B cell (primary cell): ENCODE measurements at regions not wholly inside any gene's neighbourhood (a gene's known extent, or its start where the extent isn't known, plus 50 kb on each side); places are given as distances from the start of the nearest gene placed in this dataset.

Experiments
- ATAC-seq: fragments of 200-7000 bp; cut with Tn5 transposase; one replicate; pipeline ENCODE4 v1.10.0; 2021; ENCODE audit warnings: low read depth, mild to moderate bottlenecking, moderate number of reproducible peaks, moderate library complexity
- CTCF ChIA-PET: fragments of 350-600 bp; sonication (Branson Sonifier 250); formaldehyde crosslinking; loops from one replicate; lab custom pipeline; 2021; ENCODE audit warnings: antibody characterized with exemption, inconsistent platforms; lab: Charles Lee
- POLR2A ChIA-PET: fragments of 350-600 bp; sonication (Branson Sonifier 250); formaldehyde crosslinking; loops from one replicate; lab custom pipeline; 2021; ENCODE audit warnings: antibody characterized with exemption; lab: Charles Lee
- DNase-seq: peaks from one replicate; pipeline ENCODE4 v3.0.0; 2013
- H2AFZ ChIP-seq: 2 replicates; pipeline ENCODE4 v1.6.1; 2012; ENCODE audit warnings: mild to moderate bottlenecking, low read depth, low read length; ENCODE audit not compliant: insufficient read depth, poor library complexity, severe bottlenecking
- H3K27ac ChIP-seq, 2 donors: 1 replicate in 1 of 2; 2 replicates in 1 of 2; pipeline ENCODE4 v1.5.1; 2012 to 2013; ENCODE audit warnings: low read length in 2 of 2, mild to moderate bottlenecking in 2 of 2, moderate library complexity in 1 of 2
- H3K27me3 ChIP-seq, 4 experiments: fragments of 200-600 bp in 1 of 4; sonication (generic) in 1 of 4; replicated peaks in 1 of 4; 1 replicate in 2 of 4; 2 replicates in 2 of 4; pipeline versions ENCODE4 v1.6.1 to v1.7.0; 2013 to 2016; ENCODE audit warnings: low read length in 3 of 4, mild to moderate bottlenecking in 2 of 4, mixed read lengths in 1 of 4, moderate library complexity in 1 of 4; ENCODE audit not compliant: insufficient read depth in 4 of 4, control insufficient read depth in 3 of 4; ENCODE audit errors: control extremely low read depth in 1 of 4
- H3K36me3 ChIP-seq, 2 experiments: replicated peaks in 1 of 2; 1 replicate in 1 of 2; 2 replicates in 1 of 2; pipeline versions ENCODE4 v1.6.1 to v1.7.1; 2013; ENCODE audit warnings: low read length in 1 of 2; ENCODE audit not compliant: insufficient read depth in 2 of 2, control insufficient read depth in 1 of 2; ENCODE audit errors: control extremely low read depth in 1 of 2, extremely low read depth in 1 of 2
- H3K4me1 ChIP-seq, 2 donors: fragments of 200-600 bp in 1 of 2; sonication (generic) in 1 of 2; 1 replicate in 1 of 2; 2 replicates in 1 of 2; pipeline versions ENCODE4 v1.5.1 to v1.6.1; 2013 to 2017; ENCODE audit warnings: low read length in 2 of 2; ENCODE audit not compliant: control insufficient read depth in 2 of 2, insufficient read depth in 2 of 2
- H3K4me2 ChIP-seq: replicated peaks from 2 replicates; pipeline ENCODE3; 2012; ENCODE audit warnings: mild to moderate bottlenecking, low read depth, low read length; ENCODE audit not compliant: poor library complexity, severe bottlenecking
- H3K4me3 ChIP-seq, 5 experiments: fragments of 200-600 bp in 1 of 5; sonication (generic) in 1 of 5; 1 replicate in 3 of 5; 2 replicates in 2 of 5; pipeline versions ENCODE4 v1.5.1 to v1.7.0; 2011 to 2016; ENCODE audit warnings: low read length in 4 of 5, mild to moderate bottlenecking in 4 of 5, low read depth in 2 of 5, control low read depth in 1 of 5, moderate library complexity in 1 of 5; ENCODE audit not compliant: insufficient read depth in 1 of 5; ENCODE audit errors: control extremely low read depth in 1 of 5, extremely low read depth in 1 of 5
- H3K79me2 ChIP-seq: fragments of 200-600 bp; sonication (generic); one replicate; pipeline ENCODE4 v1.6.0; 2016; ENCODE audit warnings: low read length; ENCODE audit not compliant: control insufficient read depth, insufficient read depth
- H3K9ac ChIP-seq: fragments of 200-600 bp; sonication (generic); 2 replicates; pipeline ENCODE4 v1.6.1; 2017; ENCODE audit warnings: mild to moderate bottlenecking, low read length, moderate library complexity
- H3K9me3 ChIP-seq, 3 donors: one replicate each; pipeline versions ENCODE4 v1.6.1 to v1.7.1; 2013; ENCODE audit warnings: low read length in 2 of 3; ENCODE audit not compliant: control insufficient read depth in 2 of 3, insufficient read depth in 1 of 3; ENCODE audit errors: control extremely low read depth in 1 of 3
- H4K20me1 ChIP-seq: 2 replicates; pipeline ENCODE4 v1.6.0; 2012; ENCODE audit warnings: mild to moderate bottlenecking, low read length; ENCODE audit not compliant: insufficient read depth, control insufficient read depth, poor library complexity, severe bottlenecking
- H3K27ac Mint-ChIP-seq: one replicate; pipeline ENCODE4 v1.8.0; 2021; ENCODE audit warnings: mixed read lengths
- H3K27me3 Mint-ChIP-seq: one replicate; pipeline ENCODE4 v1.8.0; 2021; ENCODE audit warnings: mixed read lengths
- H3K4me1 Mint-ChIP-seq: one replicate; pipeline ENCODE4 v1.8.0; 2021; ENCODE audit warnings: mixed read lengths
- H3K4me3 Mint-ChIP-seq: one replicate; pipeline ENCODE4 v1.8.0; 2021; ENCODE audit warnings: mixed read lengths
- H3K9me3 Mint-ChIP-seq: one replicate; pipeline ENCODE4 v1.8.0; 2022; ENCODE audit warnings: mixed read lengths; ENCODE audit not compliant: insufficient read depth
- CTCF ChIP-seq: fragments of 200-600 bp; IDR thresholded peaks from one replicate; pipeline ENCODE4 v1.8.0; 2022; ENCODE audit warnings: antibody characterized with exemption, mild to moderate bottlenecking
- EZH2 ChIP-seq: IDR thresholded peaks from 2 replicates; pipeline ENCODE4 v1.6.1; 2012; ENCODE audit warnings: borderline replicate concordance, low read depth, mild to moderate bottlenecking, moderate library complexity, low read length; ENCODE audit not compliant: insufficient read depth, poor library complexity, severe bottlenecking
- WGBS: methylation state at CpG from one replicate; pipeline ENCODE4 v1.1.5; 2013; ENCODE audit warnings: missing lambda C conversion rate; ENCODE audit not compliant: insufficient coverage; 5-methylcytosine and 5-hydroxymethylcytosine counted together
- intact Hi-C: fragments of 100-400 bp; cut with micrococcal nuclease; formaldehyde crosslinking; loops from one replicate; pipeline ENCODE4 v1.10.0; 2022

DNA sequence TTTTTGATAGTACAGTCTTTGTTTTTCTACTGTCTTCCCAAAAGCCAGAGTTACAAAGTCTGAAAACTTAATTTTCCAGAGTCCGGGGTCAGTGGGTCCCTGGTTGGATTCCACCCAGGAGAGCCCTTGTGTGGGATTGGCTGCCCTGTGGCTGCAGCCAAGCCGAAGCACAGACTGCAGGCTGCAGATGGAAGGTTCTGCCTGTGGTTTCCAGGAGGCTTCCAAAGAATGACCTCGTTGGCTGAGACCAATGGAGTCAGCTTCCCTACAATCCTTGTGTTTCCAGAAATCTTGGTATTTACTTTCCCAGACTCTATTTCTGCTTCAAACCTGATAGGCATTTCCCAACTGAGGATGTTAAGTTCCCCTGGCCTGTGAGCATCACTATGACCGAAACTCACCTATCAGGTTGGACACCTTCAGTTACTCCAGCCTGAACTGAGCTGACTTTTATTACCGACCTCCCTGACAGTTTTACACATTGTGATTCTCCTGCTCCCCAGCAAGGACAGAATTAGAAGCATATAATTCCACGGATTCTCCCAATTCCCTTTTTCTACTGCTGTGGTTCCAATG, 117.5 kb upstream of the CCDC68 start:
- DNase-seq (no peak), ATAC-seq (no peak)
- H4K20me1 ChIP-seq: no peaks in the 10 kb centered on the region
- 91% methylated on average over 6 of the region's 6 CpGs for WGBS
- H3K9me3 Mint-ChIP-seq: no peaks in the 10 kb centered on the region
- H3K9ac ChIP-seq: no peak overlapping the region
- H3K79me2 ChIP-seq: no peaks in the 10 kb centered on the region
- no peaks in the 10 kb centered on the region for H3K27me3 Mint-ChIP-seq
- no peak for TF ChIP-seq EZH2
- TF ChIP-seq CTCF: no peak
- no peak overlapping the region for H3K4me3 ChIP-seq
- H3K27me3 ChIP-seq: no peaks in the 10 kb centered on the region
- H3K4me2 ChIP-seq: no peak overlapping the region
- H3K4me1 ChIP-seq: peaks cover 5% of the 10 kb centered on the region in 2 donors
- ChIA-PET CTCF (no interaction called here), POLR2A (no interaction called here)
- H3K36me3 ChIP-seq: no peaks in the 10 kb centered on the region
- peaks cover 0 to 4% (median 0%) of the 10 kb centered on the region in 3 donors for H3K9me3 ChIP-seq
- no peak overlapping the region for H3K27ac Mint-ChIP-seq
- H2AFZ ChIP-seq: no peak overlapping the region
- peaks cover 14% of the 10 kb centered on the region for H3K4me1 Mint-ChIP-seq
- no peak overlapping the region for H3K27ac ChIP-seq
- intact Hi-C loops: no loop called here
- no peak overlapping the region for H3K4me3 Mint-ChIP-seq

DNA sequence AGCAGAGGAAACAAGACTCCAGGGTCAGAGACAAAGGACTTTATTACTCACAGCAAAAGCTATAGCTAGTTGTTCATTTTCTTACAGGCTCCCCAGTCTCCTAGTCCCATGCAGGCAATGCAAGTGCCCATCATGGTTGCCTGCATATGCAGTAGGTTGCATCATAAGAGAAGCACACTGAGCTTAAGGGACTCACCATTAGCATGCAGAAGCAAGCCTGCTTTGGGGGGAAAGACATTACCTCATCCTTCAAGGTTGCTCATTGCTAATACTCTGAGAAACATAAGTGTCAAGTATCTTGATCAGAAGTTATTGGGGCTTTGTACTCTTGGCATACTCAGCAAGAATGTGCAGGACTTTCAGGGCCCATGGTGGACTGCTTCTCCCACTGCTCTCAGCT, 114.6 kb upstream of the CCDC68 start:
- Histone ChIP-seq H3K9ac (no peak overlapping the region), H3K4me1 (peaks cover 32 to 33% of the 10 kb centered on the region in 2 donors), H3K27ac (no peak overlapping the region), H3K27me3 (no peaks in the 10 kb centered on the region), H3K9me3 (peaks cover 0 to 4% (median 0%) of the 10 kb centered on the region in 3 donors), H3K4me2 (no peak overlapping the region), H3K4me3 (no peak overlapping the region), H2AFZ (no peak overlapping the region), H3K36me3 (no peaks in the 10 kb centered on the region), H3K79me2 (no peaks in the 10 kb centered on the region), H4K20me1 (no peaks in the 10 kb centered on the region)
- no peak overlapping the region for H3K4me3 Mint-ChIP-seq
- no peak for DNase-seq
- ATAC-seq: no peak
- H3K4me1 Mint-ChIP-seq: peaks cover 43% of the 10 kb centered on the region
- intact Hi-C loops: no loop called here
- TF ChIP-seq EZH2 (no peak), CTCF (no peak)
- no peaks in the 10 kb centered on the region for H3K9me3 Mint-ChIP-seq
- POLR2A ChIA-PET: interaction anchor here (0.6 kb wide), 1 partner anchor 248 kb away, joined by 3 read pairs; no protein-coding TSS in a partner anchor
- CTCF ChIA-PET: no interaction called here
- H3K27ac Mint-ChIP-seq: no peak overlapping the region
- no peaks in the 10 kb centered on the region for H3K27me3 Mint-ChIP-seq
